Activated naive CD4-positive, alpha-beta T cell treated with anti-CD3 and anti-CD28 coated beads, Interleukin-2, amount 50 U/mL, for 24 hours (primary cell): ENCODE measurements at regions not wholly inside any gene's neighbourhood (a gene's known extent, or its start where the extent isn't known, plus 50 kb on each side); places are given as distances from the start of the nearest gene placed in this dataset.

ENCODE experiments used
- H3K27ac Mint-ChIP-seq: one replicate; pipeline ENCODE4 v1.8.0; 2021; ENCODE audit warnings: mild to moderate bottlenecking, mixed read lengths
- H3K27me3 Mint-ChIP-seq: one replicate; pipeline ENCODE4 v1.8.0; 2021; ENCODE audit warnings: mixed read lengths
- H3K36me3 Mint-ChIP-seq: one replicate; pipeline ENCODE4 v1.8.0; 2021; ENCODE audit warnings: mixed read lengths
- H3K4me1 Mint-ChIP-seq: one replicate; pipeline ENCODE4 v1.8.0; 2021; ENCODE audit warnings: mixed read lengths
- H3K4me3 Mint-ChIP-seq: one replicate; pipeline ENCODE4 v1.8.0; 2021; ENCODE audit warnings: mild to moderate bottlenecking, mixed read lengths
- H3K9me3 Mint-ChIP-seq: one replicate; pipeline ENCODE4 v1.8.0; 2021; ENCODE audit warnings: mixed read lengths

GRCh38 chr2:5070257-5070656 is 621.9 kb upstream of the SOX11 start:
- no peak overlapping the region for H3K27ac Mint-ChIP-seq
- no peak overlapping the region for H3K4me3 Mint-ChIP-seq
- H3K36me3 Mint-ChIP-seq: no peaks in the 10 kb centered on the region
- H3K9me3 Mint-ChIP-seq: peaks cover 7% of the 10 kb centered on the region
- H3K27me3 Mint-ChIP-seq: no peaks in the 10 kb centered on the region
- no peaks in the 10 kb centered on the region for H3K4me1 Mint-ChIP-seq

- H3K4me1 Mint-ChIP-seq: no peaks in the 10 kb centered on the region
- no peaks in the 10 kb centered on the region for H3K27me3 Mint-ChIP-seq
- peaks cover 5% of the 10 kb centered on the region for H3K9me3 Mint-ChIP-seq
- H3K36me3 Mint-ChIP-seq: no peaks in the 10 kb centered on the region
- H3K4me3 Mint-ChIP-seq: no peak overlapping the region
- H3K27ac Mint-ChIP-seq: no peak overlapping the region
Observed at GRCh38 chr2:5074733-5075132, 617.5 kb upstream of the SOX11 start.

- Mint-ChIP-seq H3K4me3 (no peak overlapping the region), H3K9me3 (peaks cover 7% of the 10 kb centered on the region), H3K36me3 (no peaks in the 10 kb centered on the region)
Observed at GRCh38 chr2:5076599-5076998, 615.6 kb upstream of the SOX11 start.

GRCh38 chr2:5077479-5078089 is 614.6 kb upstream of the SOX11 start:
- Mint-ChIP-seq H3K4me3 (no peak overlapping the region), H3K9me3 (peaks cover 7% of the 10 kb centered on the region), H3K27ac (no peak overlapping the region), H3K36me3 (no peaks in the 10 kb centered on the region), H3K27me3 (no peaks in the 10 kb centered on the region), H3K4me1 (no peaks in the 10 kb centered on the region)

More at GRCh38 chr2:5076599-5076998, 615.6 kb upstream of the SOX11 start:
- H3K27me3 Mint-ChIP-seq: no peaks in the 10 kb centered on the region
- H3K4me1 Mint-ChIP-seq: no peaks in the 10 kb centered on the region
- no peak overlapping the region for H3K27ac Mint-ChIP-seq

GRCh38 chr2:5083402-5083801 is 608.8 kb upstream of the SOX11 start:
- Mint-ChIP-seq H3K4me3 (no peak overlapping the region), H3K4me1 (no peaks in the 10 kb centered on the region), H3K27ac (no peak overlapping the region), H3K9me3 (peaks cover 7% of the 10 kb centered on the region), H3K36me3 (no peaks in the 10 kb centered on the region), H3K27me3 (no peaks in the 10 kb centered on the region)

GRCh38 chr2:5089409-5089808 is 602.8 kb upstream of the SOX11 start:
- H3K27ac Mint-ChIP-seq: no peak overlapping the region
- H3K36me3 Mint-ChIP-seq: no peaks in the 10 kb centered on the region
- no peak overlapping the region for H3K4me3 Mint-ChIP-seq
- H3K4me1 Mint-ChIP-seq: no peaks in the 10 kb centered on the region
- H3K27me3 Mint-ChIP-seq: no peaks in the 10 kb centered on the region
- H3K9me3 Mint-ChIP-seq: no peaks in the 10 kb centered on the region

GRCh38 chr2:5093056-5093455 is 599.1 kb upstream of the SOX11 start:
- no peaks in the 10 kb centered on the region for H3K4me1 Mint-ChIP-seq
- H3K27me3 Mint-ChIP-seq: no peaks in the 10 kb centered on the region
- H3K9me3 Mint-ChIP-seq: peaks cover 4% of the 10 kb centered on the region
- no peak overlapping the region for H3K27ac Mint-ChIP-seq
- no peaks in the 10 kb centered on the region for H3K36me3 Mint-ChIP-seq
- no peak overlapping the region for H3K4me3 Mint-ChIP-seq

- H3K4me3 Mint-ChIP-seq: no peak overlapping the region
- H3K36me3 Mint-ChIP-seq: no peaks in the 10 kb centered on the region
- peaks cover 4% of the 10 kb centered on the region for H3K9me3 Mint-ChIP-seq
- H3K27ac Mint-ChIP-seq: no peak overlapping the region
- no peaks in the 10 kb centered on the region for H3K4me1 Mint-ChIP-seq
- no peaks in the 10 kb centered on the region for H3K27me3 Mint-ChIP-seq
Observed at GRCh38 chr2:5093518-5093917, 598.7 kb upstream of the SOX11 start.

GRCh38 chr2:5094192-5094591 is 598.0 kb upstream of the SOX11 start:
- Mint-ChIP-seq H3K4me1 (no peaks in the 10 kb centered on the region), H3K27ac (no peak overlapping the region), H3K9me3 (peaks cover 4% of the 10 kb centered on the region), H3K36me3 (no peaks in the 10 kb centered on the region), H3K4me3 (no peak overlapping the region), H3K27me3 (no peaks in the 10 kb centered on the region)

- Mint-ChIP-seq H3K27ac (no peak overlapping the region), H3K36me3 (no peaks in the 10 kb centered on the region), H3K4me1 (no peaks in the 10 kb centered on the region), H3K9me3 (peaks cover 23% of the 10 kb centered on the region), H3K27me3 (no peaks in the 10 kb centered on the region), H3K4me3 (no peak overlapping the region)
Observed at GRCh38 chr2:5098286-5098685, 593.9 kb upstream of the SOX11 start.

- peaks cover 1% of the 10 kb centered on the region for H3K36me3 Mint-ChIP-seq
- H3K9me3 Mint-ChIP-seq: peaks cover 23% of the 10 kb centered on the region
- H3K4me1 Mint-ChIP-seq: no peaks in the 10 kb centered on the region
- no peak overlapping the region for H3K4me3 Mint-ChIP-seq
- H3K27ac Mint-ChIP-seq: no peak overlapping the region
- H3K27me3 Mint-ChIP-seq: no peaks in the 10 kb centered on the region
Observed at GRCh38 chr2:5102823-5103222, 589.4 kb upstream of the SOX11 start.

- H3K4me1 Mint-ChIP-seq: no peaks in the 10 kb centered on the region
- no peak overlapping the region for H3K4me3 Mint-ChIP-seq
- H3K9me3 Mint-ChIP-seq: peaks cover 25% of the 10 kb centered on the region
- H3K27ac Mint-ChIP-seq: no peak overlapping the region
- no peaks in the 10 kb centered on the region for H3K27me3 Mint-ChIP-seq
- no peaks in the 10 kb centered on the region for H3K36me3 Mint-ChIP-seq
Observed at GRCh38 chr2:5111581-5111980, 580.6 kb upstream of the SOX11 start.

GRCh38 chr2:5119046-5119445 is 573.1 kb upstream of the SOX11 start:
- Mint-ChIP-seq H3K27me3 (no peaks in the 10 kb centered on the region), H3K4me1 (no peaks in the 10 kb centered on the region), H3K27ac (no peak overlapping the region), H3K9me3 (peaks cover 27% of the 10 kb centered on the region), H3K36me3 (no peaks in the 10 kb centered on the region), H3K4me3 (no peak overlapping the region)

GRCh38 chr2:5121121-5121520 is 571.1 kb upstream of the SOX11 start:
- H3K27me3 Mint-ChIP-seq: no peaks in the 10 kb centered on the region
- no peak overlapping the region for H3K27ac Mint-ChIP-seq
- H3K4me1 Mint-ChIP-seq: no peaks in the 10 kb centered on the region
- H3K36me3 Mint-ChIP-seq: no peaks in the 10 kb centered on the region
- H3K4me3 Mint-ChIP-seq: no peak overlapping the region
- H3K9me3 Mint-ChIP-seq: peaks cover 19% of the 10 kb centered on the region

GRCh38 chr2:5121642-5122041 is 570.5 kb upstream of the SOX11 start:
- Mint-ChIP-seq H3K36me3 (no peaks in the 10 kb centered on the region), H3K27ac (no peak overlapping the region), H3K27me3 (no peaks in the 10 kb centered on the region), H3K4me3 (no peak overlapping the region), H3K9me3 (peaks cover 14% of the 10 kb centered on the region), H3K4me1 (no peaks in the 10 kb centered on the region)

- H3K4me3 Mint-ChIP-seq: no peak overlapping the region
Observed at GRCh38 chr2:5123582-5124196, 568.5 kb upstream of the SOX11 start.

More at GRCh38 chr2:5123582-5124196, 568.5 kb upstream of the SOX11 start:
- peaks cover 3% of the 10 kb centered on the region for H3K9me3 Mint-ChIP-seq
- no peak overlapping the region for H3K27ac Mint-ChIP-seq
- no peaks in the 10 kb centered on the region for H3K4me1 Mint-ChIP-seq
- H3K36me3 Mint-ChIP-seq: no peaks in the 10 kb centered on the region
- H3K27me3 Mint-ChIP-seq: no peaks in the 10 kb centered on the region
